ENCODE measurements at regions not wholly inside any gene's neighbourhood (a gene's known extent, or its start where the extent isn't known, plus 50 kb on each side); places are given as distances from the start of the nearest gene placed in this dataset.
"Not testable (repeated sequence)": the region's sequence is repeated elsewhere in the genome, so short reads cannot be mapped to it uniquely, and the experiment has no call there.

DNA sequence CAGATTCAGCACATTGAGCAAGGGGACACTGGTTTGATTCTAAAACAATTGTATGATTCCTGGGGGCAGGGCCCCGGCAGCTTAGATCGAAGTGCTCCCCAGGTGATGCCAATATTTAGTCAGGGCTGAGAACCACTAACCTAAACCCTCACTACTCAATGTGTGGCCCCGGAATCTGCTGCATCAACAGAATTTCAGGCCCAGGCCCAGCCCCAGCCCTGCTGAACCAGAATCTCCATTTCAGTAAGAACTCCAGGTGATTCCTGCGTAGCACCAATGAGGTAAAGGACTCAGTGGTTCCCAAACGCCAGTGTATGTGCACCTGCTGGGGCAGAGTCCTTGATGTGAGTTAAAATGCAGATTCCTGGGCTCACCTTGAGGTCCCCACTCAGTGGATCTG, 152.8 kb upstream of the KCNG1 start:
- Histone ChIP-seq H3K27ac (ENCODE audit: low read depth, low read length) (no peak overlapping the region), H3K27me3 (ENCODE audit: control insufficient read depth, insufficient read depth, low read length) (no peaks in the 10 kb centered on the region), H3K9me3 (ENCODE audit: control insufficient read depth, insufficient read depth, low read length) (no peaks in the 10 kb centered on the region), H3K4me1 (ENCODE audit: control insufficient read depth, insufficient read depth, low read length) (no peaks in the 10 kb centered on the region), H3K36me3 (ENCODE audit: control insufficient read depth, insufficient read depth, low read length) (no peaks in the 10 kb centered on the region), H3K4me3 (ENCODE audit: low read depth, low read length) (no peak overlapping the region)
- no peak for DNase-seq (ENCODE audit: low read depth in 4 of 6, low spot score in 6 of 6)
- WGBS (ENCODE audit: insufficient coverage), result 85% methylated on average over 5 of the region's 5 CpGs

DNA sequence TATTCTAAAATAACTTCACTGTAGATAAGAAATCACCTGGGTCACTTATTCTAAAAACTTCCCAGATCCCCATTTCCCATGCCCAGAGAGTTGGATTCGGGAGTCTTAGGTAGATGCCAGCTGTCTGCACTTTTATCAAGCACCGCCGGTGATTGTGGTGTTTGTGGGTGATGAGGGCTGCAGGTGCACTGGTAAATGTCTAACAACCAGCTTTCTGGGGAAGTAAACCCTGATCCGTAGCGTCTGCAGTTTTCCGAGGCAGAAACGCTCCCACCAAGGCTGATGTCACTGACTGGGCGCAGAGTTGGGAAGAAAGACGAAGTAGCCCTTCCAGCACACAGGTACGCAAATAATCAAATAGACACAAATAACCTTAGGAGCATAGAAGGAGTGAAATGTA, 152.2 kb upstream of the KCNG1 start:
- WGBS (ENCODE audit: insufficient coverage), result 100% methylated on average over 2 of the region's 10 CpGs

DNA sequence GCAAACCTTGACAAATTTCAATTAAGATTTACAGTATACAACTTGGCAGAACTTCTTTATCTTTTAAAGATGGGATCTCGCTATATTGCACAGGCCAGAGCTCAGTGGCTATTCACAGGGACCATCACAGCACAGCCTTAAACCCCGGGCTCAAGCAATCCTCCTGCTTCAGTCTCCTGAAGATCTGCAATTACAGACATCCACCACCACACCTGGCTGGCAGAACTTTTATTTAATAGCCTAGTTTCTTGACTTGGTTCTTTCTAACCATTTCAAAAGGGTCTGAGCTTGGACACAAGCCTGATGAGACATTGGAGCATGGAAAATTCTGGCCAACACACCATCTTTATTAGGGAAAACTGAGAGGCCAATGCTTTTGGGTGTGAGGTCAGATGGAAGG, 151.6 kb upstream of the KCNG1 start:
- no peaks in the 10 kb centered on the region for H3K36me3 ChIP-seq (ENCODE audit: control insufficient read depth, insufficient read depth, low read length)
- WGBS (ENCODE audit: insufficient coverage), result 87% methylated on average over 2 of the region's 2 CpGs
- no peak overlapping the region for H3K4me3 ChIP-seq (ENCODE audit: low read depth, low read length)
- H3K4me1 ChIP-seq (ENCODE audit: control insufficient read depth, insufficient read depth, low read length), result no peaks in the 10 kb centered on the region
- no peaks in the 10 kb centered on the region for H3K27me3 ChIP-seq (ENCODE audit: control insufficient read depth, insufficient read depth, low read length)
- no peak for DNase-seq (ENCODE audit: low read depth in 4 of 6, low spot score in 6 of 6)
- H3K9me3 ChIP-seq (ENCODE audit: control insufficient read depth, insufficient read depth, low read length), result no peaks in the 10 kb centered on the region
- no peak overlapping the region for H3K27ac ChIP-seq (ENCODE audit: low read depth, low read length)

More for the DNA sequence above, 152.2 kb upstream of the KCNG1 start:
- DNase-seq (ENCODE audit: low read depth in 4 of 6, low spot score in 6 of 6), result no peak
- no peak overlapping the region for H3K27ac ChIP-seq (ENCODE audit: low read depth, low read length)
- no peaks in the 10 kb centered on the region for H3K27me3 ChIP-seq (ENCODE audit: control insufficient read depth, insufficient read depth, low read length)
- H3K9me3 ChIP-seq (ENCODE audit: control insufficient read depth, insufficient read depth, low read length), result no peaks in the 10 kb centered on the region
- H3K36me3 ChIP-seq (ENCODE audit: control insufficient read depth, insufficient read depth, low read length), result no peaks in the 10 kb centered on the region
- H3K4me3 ChIP-seq (ENCODE audit: low read depth, low read length), result no peak overlapping the region
- H3K4me1 ChIP-seq (ENCODE audit: control insufficient read depth, insufficient read depth, low read length), result no peaks in the 10 kb centered on the region

DNA sequence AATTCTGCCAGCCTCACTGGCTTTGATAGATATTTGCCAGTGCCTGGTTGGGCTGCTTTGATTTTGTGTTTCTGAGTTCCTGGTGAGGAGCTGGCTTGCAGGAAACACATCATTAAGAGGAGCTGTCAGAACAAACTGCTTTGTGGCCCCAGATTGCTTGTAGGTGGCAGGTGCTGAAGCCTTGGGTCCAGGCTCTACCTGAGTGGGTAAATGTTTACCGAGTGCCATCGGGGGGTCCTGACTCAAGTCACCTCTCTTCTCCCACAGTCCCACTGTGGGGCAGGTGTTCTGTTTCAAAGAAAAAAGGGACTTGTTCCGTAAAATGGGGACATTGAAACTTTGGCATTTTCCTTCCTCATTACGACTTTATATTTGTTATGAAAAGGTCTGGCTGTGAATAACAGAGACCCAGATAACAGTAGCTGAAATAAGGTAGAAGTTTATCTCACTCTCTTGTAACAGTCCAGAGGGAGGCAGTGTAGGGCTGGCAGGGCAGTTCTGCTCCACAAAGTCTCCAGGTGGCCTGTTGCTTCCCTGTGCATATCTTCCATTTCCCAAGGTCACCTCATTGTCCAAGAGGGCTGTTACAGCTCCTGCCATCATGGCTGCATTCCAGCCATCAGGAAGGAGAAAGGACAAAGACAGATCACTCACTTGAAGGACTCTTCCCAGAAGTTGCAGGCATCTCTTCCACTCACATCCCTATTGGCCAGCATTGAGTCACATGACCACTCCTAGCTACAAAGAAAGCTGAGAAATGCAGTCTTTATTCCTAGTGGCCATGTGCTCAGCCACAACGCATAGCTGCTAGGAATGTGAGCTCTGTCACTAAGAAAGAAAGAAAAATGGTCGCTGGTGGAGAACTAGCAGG, 149.9 kb upstream of the KCNG1 start:
- H3K4me3 ChIP-seq (ENCODE audit: low read depth, low read length), result no peak overlapping the region
- WGBS (ENCODE audit: insufficient coverage), result 68% methylated on average over 2 of the region's 6 CpGs
- H3K36me3 ChIP-seq (ENCODE audit: control insufficient read depth, insufficient read depth, low read length), result no peaks in the 10 kb centered on the region

DNA sequence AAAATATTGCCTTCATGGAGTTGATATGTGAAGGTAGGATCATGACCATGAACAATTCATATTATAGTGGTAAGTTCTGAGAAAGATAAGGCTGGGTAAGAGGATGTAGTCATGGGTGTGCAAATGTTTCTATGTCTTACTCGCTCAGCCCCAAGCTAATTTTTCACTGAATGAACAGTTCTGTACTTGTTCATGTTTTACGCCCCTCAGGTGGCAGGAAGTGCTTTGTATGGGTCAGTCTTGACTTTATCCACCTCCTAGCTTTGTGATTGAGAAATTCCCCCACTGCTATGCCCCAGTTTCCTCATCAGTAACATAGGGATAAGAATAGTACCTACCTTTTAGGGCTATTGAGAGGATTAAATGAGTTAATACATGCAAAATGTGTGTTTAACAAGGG, 148.2 kb upstream of the KCNG1 start:
- Histone ChIP-seq H3K4me3 (ENCODE audit: low read depth, low read length) (no peak overlapping the region), H3K36me3 (ENCODE audit: control insufficient read depth, insufficient read depth, low read length) (no peaks in the 10 kb centered on the region), H3K27me3 (ENCODE audit: control insufficient read depth, insufficient read depth, low read length) (no peaks in the 10 kb centered on the region), H3K27ac (ENCODE audit: low read depth, low read length) (no peak overlapping the region), H3K9me3 (ENCODE audit: control insufficient read depth, insufficient read depth, low read length) (no peaks in the 10 kb centered on the region), H3K4me1 (ENCODE audit: control insufficient read depth, insufficient read depth, low read length) (no peaks in the 10 kb centered on the region)
- DNase-seq (ENCODE audit: low read depth in 4 of 6, low spot score in 6 of 6), result no peak
- no CpG with 5 or more reads among the region's 2 CpGs for WGBS (ENCODE audit: insufficient coverage)

More for the DNA sequence above, 149.9 kb upstream of the KCNG1 start:
- Histone ChIP-seq H3K27ac (ENCODE audit: low read depth, low read length) (no peak overlapping the region), H3K9me3 (ENCODE audit: control insufficient read depth, insufficient read depth, low read length) (no peaks in the 10 kb centered on the region), H3K27me3 (ENCODE audit: control insufficient read depth, insufficient read depth, low read length) (no peaks in the 10 kb centered on the region), H3K4me1 (ENCODE audit: control insufficient read depth, insufficient read depth, low read length) (no peaks in the 10 kb centered on the region)
- no peak for DNase-seq (ENCODE audit: low read depth in 4 of 6, low spot score in 6 of 6)

DNA sequence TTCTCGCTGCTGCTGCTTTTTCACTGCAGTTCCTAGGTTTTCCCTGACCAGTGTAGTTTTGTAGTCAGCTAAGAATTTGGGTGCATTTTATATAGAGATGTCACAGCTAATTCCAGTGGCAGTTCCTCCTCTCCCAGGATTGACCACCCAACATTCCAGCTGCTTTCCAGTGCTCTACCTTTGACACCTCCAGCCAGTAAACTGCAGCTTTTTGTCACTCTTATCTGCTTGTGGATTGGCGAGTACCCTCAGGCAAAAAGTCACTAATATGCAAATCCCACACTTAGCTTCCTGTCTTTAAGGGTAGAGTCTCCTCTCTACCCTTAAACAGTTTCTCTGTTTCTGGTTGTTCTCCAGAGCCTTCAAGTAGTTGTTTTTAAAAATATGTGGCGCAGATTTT, 146.9 kb upstream of the KCNG1 start:
- no peak for DNase-seq (ENCODE audit: low read depth in 4 of 6, low spot score in 6 of 6)
- Histone ChIP-seq H3K9me3 (ENCODE audit: control insufficient read depth, insufficient read depth, low read length) (no peaks in the 10 kb centered on the region), H3K27ac (ENCODE audit: low read depth, low read length) (no peak overlapping the region), H3K36me3 (ENCODE audit: control insufficient read depth, insufficient read depth, low read length) (no peaks in the 10 kb centered on the region), H3K4me3 (ENCODE audit: low read depth, low read length) (no peak overlapping the region), H3K27me3 (ENCODE audit: control insufficient read depth, insufficient read depth, low read length) (no peaks in the 10 kb centered on the region), H3K4me1 (ENCODE audit: control insufficient read depth, insufficient read depth, low read length) (no peaks in the 10 kb centered on the region)
- 89% methylated on average over 1 of the region's 3 CpGs for WGBS (ENCODE audit: insufficient coverage)

DNA sequence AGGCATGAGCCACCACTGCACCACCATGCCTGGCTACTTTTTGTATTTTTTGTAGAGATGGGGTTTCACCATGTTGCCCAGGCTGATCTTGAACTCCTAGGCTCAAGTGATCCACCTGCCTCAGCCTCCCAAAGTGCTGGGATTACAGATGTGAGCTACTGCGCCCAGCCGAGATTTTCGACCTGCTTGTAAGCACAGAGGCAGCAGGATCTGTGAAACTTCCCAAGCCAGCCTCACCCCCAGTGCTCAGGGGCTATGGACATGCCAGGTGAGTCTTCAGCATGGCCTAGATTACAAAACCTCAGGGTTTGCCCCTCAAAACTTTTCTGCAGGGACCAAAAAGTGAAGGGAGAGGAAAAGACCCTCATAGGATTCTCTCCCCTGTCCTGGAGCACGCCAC, 145.0 kb upstream of the KCNG1 start:
- not testable (repeated sequence) for H3K27ac ChIP-seq (ENCODE audit: low read depth, low read length); H3K27me3 ChIP-seq (ENCODE audit: control insufficient read depth, insufficient read depth, low read length); H3K36me3 ChIP-seq (ENCODE audit: control insufficient read depth, insufficient read depth, low read length); H3K4me3 ChIP-seq (ENCODE audit: low read depth, low read length); DNase-seq (ENCODE audit: low read depth in 4 of 6, low spot score in 6 of 6); H3K4me1 ChIP-seq (ENCODE audit: control insufficient read depth, insufficient read depth, low read length); H3K9me3 ChIP-seq (ENCODE audit: control insufficient read depth, insufficient read depth, low read length)
- WGBS (ENCODE audit: insufficient coverage), result 88% methylated on average over 3 of the region's 4 CpGs

DNA sequence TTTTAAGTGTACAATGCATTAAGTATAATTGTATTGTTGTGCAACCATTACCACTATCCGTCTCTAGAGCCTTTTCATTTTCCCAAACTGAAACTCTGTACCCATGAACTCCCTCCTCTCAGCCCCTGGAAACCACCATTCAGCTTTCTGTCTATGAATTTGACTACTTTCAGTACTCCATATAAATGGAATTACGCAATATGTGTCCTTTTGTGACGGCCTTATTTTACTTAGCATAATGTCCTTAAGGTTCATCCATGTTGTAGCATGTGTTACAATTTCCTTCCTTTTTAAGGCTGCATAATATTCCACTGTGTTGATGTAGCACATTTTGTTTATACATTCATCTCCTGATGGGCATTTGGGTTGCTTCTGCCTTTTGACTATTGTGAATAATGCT, 143.6 kb upstream of the KCNG1 start:
- no peaks in the 10 kb centered on the region for H3K27me3 ChIP-seq (ENCODE audit: control insufficient read depth, insufficient read depth, low read length)
- no CpG with 5 or more reads among the region's 3 CpGs for WGBS (ENCODE audit: insufficient coverage)
- no peaks in the 10 kb centered on the region for H3K36me3 ChIP-seq (ENCODE audit: control insufficient read depth, insufficient read depth, low read length)
- DNase-seq (ENCODE audit: low read depth in 4 of 6, low spot score in 6 of 6), result no peak
- no peak overlapping the region for H3K4me3 ChIP-seq (ENCODE audit: low read depth, low read length)
- no peaks in the 10 kb centered on the region for H3K4me1 ChIP-seq (ENCODE audit: control insufficient read depth, insufficient read depth, low read length)
- no peaks in the 10 kb centered on the region for H3K9me3 ChIP-seq (ENCODE audit: control insufficient read depth, insufficient read depth, low read length)
- H3K27ac ChIP-seq (ENCODE audit: low read depth, low read length), result no peak overlapping the region

DNA sequence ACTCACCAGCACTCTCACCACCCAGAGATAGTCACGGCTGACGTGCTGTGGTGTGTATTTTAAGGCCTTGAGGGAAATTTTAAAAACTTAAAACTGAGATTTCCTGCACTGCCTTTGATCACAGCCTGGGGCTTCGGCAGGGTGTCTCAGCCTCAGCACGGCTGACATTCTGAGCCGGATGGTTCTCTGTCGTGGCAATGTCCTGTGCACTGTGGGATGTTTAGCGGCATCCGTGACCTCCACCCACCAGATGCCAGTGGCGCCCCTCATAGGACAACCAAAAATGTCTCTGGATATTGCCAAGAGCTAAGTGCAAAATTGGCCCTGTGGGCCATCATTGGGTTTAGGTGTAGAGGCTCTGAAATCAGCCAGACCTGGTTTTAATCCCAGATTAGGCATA, 142.2 kb upstream of the KCNG1 start:
- Histone ChIP-seq H3K4me1 (ENCODE audit: control insufficient read depth, insufficient read depth, low read length) (no peaks in the 10 kb centered on the region), H3K9me3 (ENCODE audit: control insufficient read depth, insufficient read depth, low read length) (no peaks in the 10 kb centered on the region), H3K36me3 (ENCODE audit: control insufficient read depth, insufficient read depth, low read length) (no peaks in the 10 kb centered on the region), H3K4me3 (ENCODE audit: low read depth, low read length) (no peak overlapping the region), H3K27ac (ENCODE audit: low read depth, low read length) (no peak overlapping the region), H3K27me3 (ENCODE audit: control insufficient read depth, insufficient read depth, low read length) (no peaks in the 10 kb centered on the region)
- WGBS (ENCODE audit: insufficient coverage), result 81% methylated on average over 7 of the region's 9 CpGs
- DNase-seq (ENCODE audit: low read depth in 4 of 6, low spot score in 6 of 6), result peak in 1 of 6 donors; percentile 38

DNA sequence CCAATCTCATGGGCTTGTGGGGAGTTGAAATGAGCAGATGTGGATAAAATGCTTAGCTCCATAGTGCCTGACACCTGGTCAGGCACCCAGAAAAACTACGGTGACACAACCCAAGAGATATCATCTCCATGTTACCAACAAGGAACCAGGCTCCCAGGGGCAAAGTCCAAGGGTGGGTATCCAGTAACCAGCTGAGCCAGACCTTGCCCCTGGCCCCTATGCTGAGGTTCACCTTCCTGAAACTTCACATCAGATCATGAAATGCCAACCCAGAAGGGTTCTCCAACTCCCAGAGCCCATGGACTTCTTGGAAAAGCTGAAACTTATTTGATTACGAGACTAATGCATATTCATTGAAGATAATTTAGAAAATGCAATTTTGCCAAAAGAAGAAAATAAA, 141.8 kb upstream of the KCNG1 start:
- no peak overlapping the region for H3K27ac ChIP-seq (ENCODE audit: low read depth, low read length)
- no peaks in the 10 kb centered on the region for H3K27me3 ChIP-seq (ENCODE audit: control insufficient read depth, insufficient read depth, low read length)
- no peak overlapping the region for H3K4me3 ChIP-seq (ENCODE audit: low read depth, low read length)
- no peak for DNase-seq (ENCODE audit: low read depth in 4 of 6, low spot score in 6 of 6)
- H3K4me1 ChIP-seq (ENCODE audit: control insufficient read depth, insufficient read depth, low read length), result no peaks in the 10 kb centered on the region
- H3K9me3 ChIP-seq (ENCODE audit: control insufficient read depth, insufficient read depth, low read length), result no peaks in the 10 kb centered on the region
- no peaks in the 10 kb centered on the region for H3K36me3 ChIP-seq (ENCODE audit: control insufficient read depth, insufficient read depth, low read length)
- WGBS (ENCODE audit: insufficient coverage), result 100% methylated on average over 1 of the region's 2 CpGs

Measured in spinal cord (tissue), 9 donors.